ENCODE measurements at regions not wholly inside any gene's neighbourhood (a gene's known extent, or its start where the extent isn't known, plus 50 kb on each side); places are given as distances from the start of the nearest gene placed in this dataset.
A peak's percentile ranks its signal among the peaks of the same experiment; 100 is the strongest.

GRCh38 chr14:66081594-66082376 is 404.4 kb upstream of the CCDC196 start:
- no peaks in the 10 kb centered on the region for H3K79me2 ChIP-seq (ENCODE audit: insufficient read depth)
- peaks cover 0 to 9% of the 10 kb centered on the region in 2 experiments; a peak in 1 of 4 replicates for H3K4me1 ChIP-seq (ENCODE audit: control insufficient read depth in 1 of 2, insufficient read depth in 2 of 2, low read depth in 1 of 2, low read length in 1 of 2)
- no peaks in the 10 kb centered on the region for H3K9me3 ChIP-seq
- no peaks in the 10 kb centered on the region for H3F3A ChIP-seq (replicated peaks; ENCODE audit: insufficient read depth)
- no peak overlapping the region for H3K4me3 ChIP-seq (ENCODE audit: low read depth in 2 of 2, low read length in 1 of 2)
- H3K4me2 ChIP-seq = no peak overlapping the region
- H3K9me2 ChIP-seq = no peaks in the 10 kb centered on the region
- no peaks in the 10 kb centered on the region for H3K27me3 ChIP-seq (ENCODE audit: insufficient read depth)
- TF ChIP-seq USF1 (IDR thresholded peaks at IDR 0.05; ENCODE audit: borderline replicate concordance, low read depth) (no peak), MXI1 (IDR thresholded peaks at IDR 0.05; ENCODE audit: low read depth, low read length) (peak; percentile 42; the same call in 1 of the 2 replicates), JUND (IDR thresholded peaks at IDR 0.05) (no peak), EP300 (IDR thresholded peaks at IDR 0.05; ENCODE audit: borderline replicate concordance in 1 of 2, low read depth in 1 of 2, low read length in 1 of 2) (peak in 1 of 2 experiments; percentile 78; a peak in 1 of 4 replicates), CHD2 (IDR thresholded peaks at IDR 0.05; ENCODE audit: low read length, partially characterized antibody) (peak; percentile 63), IRF3 (IDR thresholded peaks at IDR 0.05; ENCODE audit: low read depth, low read length) (no peak), RCOR1 (IDR thresholded peaks at IDR 0.05; ENCODE audit: low read length) (peak; percentile 72; the same call in 1 of the 2 replicates), GATA2 (CRISPR knock-in tag; IDR thresholded peaks at IDR 0.05) (peak; percentile 59), SMC3 (IDR thresholded peaks at IDR 0.05; ENCODE audit: low read depth, low read length) (no peak)
- H3K36me3 ChIP-seq (replicated peaks in 1 of 2; ENCODE audit: control insufficient read depth in 1 of 2, insufficient read depth in 2 of 2, low read length in 1 of 2) = no peaks in the 10 kb centered on the region
- peak overlapping the region in 1 of 2 experiments; percentile 63; a peak in 2 of 4 replicates for H3K27ac ChIP-seq (ENCODE audit: low read depth in 2 of 2, low read length in 1 of 2)
- H4K20me1 ChIP-seq (ENCODE audit: insufficient read depth) = no peaks in the 10 kb centered on the region
- ChIA-PET CTCF (interaction anchor here (1.1 to 3.4 kb wide), 3 partner anchors 11 to 278 kb away, joined by 3 to 18 read pairs (median 5); no protein-coding TSS in a partner anchor), POLR2A (no interaction called here)
- no peak overlapping the region for H2AFZ ChIP-seq (ENCODE audit: low read depth)
- WGBS (ENCODE audit: low lambda C conversion rate) = 31% methylated on average over 6 of the region's 6 CpGs
- H3K9ac ChIP-seq = no peak overlapping the region
- DNase-seq = peak; percentile 73

GRCh38 chr14:66085224-66085623 is 400.9 kb upstream of the CCDC196 start:
- Histone ChIP-seq H3K9me3 (no peaks in the 10 kb centered on the region), H3K27ac (ENCODE audit: low read depth in 2 of 2, low read length in 1 of 2) (no peak overlapping the region), H2AFZ (ENCODE audit: low read depth) (no peak overlapping the region), H4K20me1 (ENCODE audit: insufficient read depth) (no peaks in the 10 kb centered on the region), H3K27me3 (ENCODE audit: insufficient read depth) (no peaks in the 10 kb centered on the region), H3K9ac (no peak overlapping the region), H3K4me1 (ENCODE audit: control insufficient read depth in 1 of 2, insufficient read depth in 2 of 2, low read depth in 1 of 2, low read length in 1 of 2) (peaks cover 0 to 9% of the 10 kb centered on the region in 2 experiments; a peak in 1 of 4 replicates), H3K9me2 (no peaks in the 10 kb centered on the region), H3F3A (replicated peaks; ENCODE audit: insufficient read depth) (no peaks in the 10 kb centered on the region), H3K4me2 (no peak overlapping the region), H3K36me3 (replicated peaks in 1 of 2; ENCODE audit: control insufficient read depth in 1 of 2, insufficient read depth in 2 of 2, low read length in 1 of 2) (no peaks in the 10 kb centered on the region), H3K4me3 (ENCODE audit: low read depth in 2 of 2, low read length in 1 of 2) (no peak overlapping the region), H3K79me2 (ENCODE audit: insufficient read depth) (no peaks in the 10 kb centered on the region)
- DNase-seq = no peak
- ChIA-PET POLR2A (no interaction called here), CTCF (no interaction called here)
- TF ChIP-seq YY1 (IDR thresholded peaks at IDR 0.05; ENCODE audit: low read depth) = no peak
- TF ChIP-seq TAF1 (IDR thresholded peaks at IDR 0.05; ENCODE audit: borderline replicate concordance, low read depth, low read length) = no peak
- no peak for TF ChIP-seq FOXM1 (IDR thresholded peaks at IDR 0.05; ENCODE audit: low read depth)
- TF ChIP-seq CHD2 (IDR thresholded peaks at IDR 0.05; ENCODE audit: low read length, partially characterized antibody) = no peak
- WGBS (ENCODE audit: low lambda C conversion rate) = 65% methylated on average over 4 of the region's 4 CpGs

Measured in SK-N-SH (cell line).